ENCODE measurements at regions not wholly inside any gene's neighbourhood (a gene's known extent, or its start where the extent isn't known, plus 50 kb on each side); places are given as distances from the start of the nearest gene placed in this dataset.

DNA sequence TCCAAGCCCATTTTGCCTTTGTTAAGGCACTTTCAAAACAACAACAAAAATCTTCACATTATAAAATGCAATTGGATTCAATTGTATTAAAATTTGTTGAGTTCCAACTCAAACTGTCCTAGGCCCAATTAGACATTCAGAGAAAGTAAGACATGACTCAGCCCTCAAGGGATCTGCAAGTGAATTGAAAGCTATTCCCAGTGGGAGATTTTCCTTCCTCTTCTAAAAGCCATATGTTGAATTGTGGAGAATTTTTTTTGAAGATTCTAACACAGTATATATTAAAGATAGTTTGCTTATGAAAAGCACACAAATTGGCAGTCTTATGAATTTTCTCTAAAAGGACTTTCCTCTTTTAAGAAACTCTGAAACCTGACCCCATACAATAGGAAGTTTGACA lies 268.0 kb upstream of the PARD3B start:
- no peak for DNase-seq

DNA sequence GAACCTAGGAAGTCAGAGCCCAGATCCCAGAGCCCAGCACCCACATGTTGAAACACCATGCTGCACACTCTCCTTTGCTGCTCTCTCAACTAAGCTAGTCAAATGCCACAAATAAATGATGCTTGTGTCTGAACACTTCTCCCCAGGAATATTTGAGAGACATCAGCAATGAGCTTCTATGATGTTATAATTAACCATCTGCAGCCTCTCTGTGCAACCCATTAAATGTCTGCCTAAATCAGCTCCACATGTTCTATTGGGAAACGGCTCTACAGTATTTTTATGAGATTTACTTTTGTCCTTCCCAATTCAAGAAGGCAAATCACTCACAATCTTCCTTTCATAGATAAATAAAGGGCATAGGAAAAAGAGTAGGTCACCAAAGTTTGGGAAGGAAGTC lies 266.8 kb upstream of the PARD3B start:
- DNase-seq, result no peak

DNA sequence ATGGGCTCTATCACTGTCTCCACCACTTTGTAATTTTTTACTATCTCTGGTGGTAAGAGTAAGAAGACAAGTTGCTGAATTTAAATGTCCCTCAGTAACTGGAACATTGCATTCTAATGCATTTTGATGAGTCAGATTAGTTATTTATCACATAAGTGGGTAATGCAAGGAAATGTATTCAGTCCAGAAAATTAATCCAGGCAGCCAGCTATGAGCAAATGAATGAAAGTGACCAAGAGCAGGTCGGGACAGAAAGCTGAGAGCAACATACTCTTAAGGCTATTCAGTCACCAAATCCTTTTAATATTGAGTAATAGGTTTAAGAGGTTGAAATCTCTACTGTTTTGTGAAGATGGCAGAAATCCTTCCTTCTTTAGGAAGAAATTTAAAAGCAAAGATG lies 265.5 kb upstream of the PARD3B start:
- no peak for DNase-seq

DNA sequence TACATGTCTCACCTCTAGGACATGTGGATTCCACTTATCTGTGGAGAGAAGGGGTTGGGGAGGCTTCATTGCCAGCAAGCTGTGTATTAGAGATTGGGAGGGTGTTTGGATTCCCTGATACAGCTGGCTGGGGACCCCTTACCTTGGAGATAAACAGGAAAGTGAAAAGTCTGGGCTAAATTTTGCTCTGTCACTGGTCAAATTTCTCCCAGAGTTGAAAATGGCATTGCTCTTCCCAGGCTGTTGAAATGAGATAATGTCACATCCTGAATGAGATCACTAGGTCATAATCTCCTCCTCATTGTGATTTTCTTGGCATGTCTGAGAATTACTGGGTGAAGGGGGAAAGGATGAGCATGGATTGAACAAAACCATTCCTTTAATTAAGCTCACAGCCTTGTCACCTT lies 265.0 kb upstream of the PARD3B start:
- no peak for DNase-seq

DNA sequence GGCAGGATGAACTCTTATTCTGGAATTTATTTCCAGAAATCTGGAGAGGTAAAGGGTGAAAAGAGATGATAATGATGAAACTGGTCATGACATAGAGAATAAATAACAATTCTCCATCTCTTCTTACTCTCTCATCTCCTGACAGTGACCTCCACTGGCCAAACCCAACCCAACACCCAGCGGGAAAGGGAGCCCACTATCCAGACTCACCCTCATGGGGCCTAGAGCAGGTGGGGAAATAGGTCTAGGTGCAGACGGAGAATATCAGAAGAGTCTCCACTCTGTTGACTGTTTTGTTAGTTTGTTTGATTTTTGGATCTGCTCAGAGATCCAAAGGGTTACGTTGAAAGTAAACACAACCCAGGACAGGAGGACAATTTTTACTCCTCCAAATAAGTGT lies 263.2 kb upstream of the PARD3B start:
- DNase-seq, result no peak

DNA sequence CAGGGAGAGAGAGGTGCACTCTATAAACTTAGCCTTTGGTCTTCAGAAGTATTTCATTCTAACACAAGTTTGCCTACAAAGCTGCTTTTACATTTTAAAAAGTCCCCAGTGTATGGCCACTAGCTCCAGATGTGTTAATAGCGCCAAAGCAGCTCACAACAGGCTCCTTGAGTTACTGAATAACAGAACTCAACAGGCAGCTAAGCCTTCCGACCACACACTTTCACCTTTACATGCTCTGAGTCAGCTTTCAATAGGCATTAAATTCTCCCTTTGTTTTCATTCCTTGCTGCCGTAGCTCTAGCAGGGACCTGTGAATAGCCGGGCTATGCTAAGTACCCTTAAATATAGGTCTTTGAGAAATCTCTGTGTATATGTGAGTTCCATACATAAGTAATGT lies 262.8 kb upstream of the PARD3B start:
- DNase-seq, result no peak

DNA sequence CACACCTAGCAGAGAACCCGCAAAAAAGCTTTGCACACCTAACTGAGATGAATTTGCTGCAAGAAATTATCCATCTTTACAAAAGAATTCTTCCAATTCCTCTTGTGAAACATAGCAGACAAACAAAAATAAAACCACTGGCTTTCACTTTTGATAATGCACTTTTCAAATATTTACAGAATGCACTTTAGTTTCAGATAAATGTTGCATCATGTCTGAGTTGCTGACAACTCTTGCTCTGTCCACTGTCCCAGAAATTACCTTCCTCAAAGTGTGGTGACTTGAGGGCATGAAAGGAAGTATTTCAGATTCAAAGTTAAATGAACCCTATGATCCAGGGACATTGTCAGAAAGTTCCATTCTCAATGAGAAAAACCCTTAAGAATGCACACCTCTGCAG lies 256.2 kb upstream of the PARD3B start:
- no peak for DNase-seq

DNA sequence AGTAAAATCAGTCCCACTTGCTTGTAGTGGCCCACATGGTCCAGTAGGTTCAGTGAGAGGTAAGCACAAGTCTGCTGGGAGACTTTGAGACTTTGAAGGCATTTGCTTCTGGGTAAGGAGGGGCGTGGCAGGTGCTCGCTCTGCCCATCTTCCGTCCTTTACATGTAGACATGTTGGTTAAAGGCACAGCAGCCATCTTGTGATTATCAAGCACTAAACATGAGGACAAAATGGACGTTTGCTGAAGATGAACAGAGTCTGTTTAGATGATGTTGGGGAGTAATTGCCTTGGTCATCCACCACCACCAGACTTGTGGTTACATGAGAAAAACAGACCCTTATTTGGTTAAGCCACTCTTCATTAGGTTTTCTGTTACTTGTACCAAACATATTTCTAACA lies 252.8 kb upstream of the PARD3B start:
- no peak for DNase-seq

DNA sequence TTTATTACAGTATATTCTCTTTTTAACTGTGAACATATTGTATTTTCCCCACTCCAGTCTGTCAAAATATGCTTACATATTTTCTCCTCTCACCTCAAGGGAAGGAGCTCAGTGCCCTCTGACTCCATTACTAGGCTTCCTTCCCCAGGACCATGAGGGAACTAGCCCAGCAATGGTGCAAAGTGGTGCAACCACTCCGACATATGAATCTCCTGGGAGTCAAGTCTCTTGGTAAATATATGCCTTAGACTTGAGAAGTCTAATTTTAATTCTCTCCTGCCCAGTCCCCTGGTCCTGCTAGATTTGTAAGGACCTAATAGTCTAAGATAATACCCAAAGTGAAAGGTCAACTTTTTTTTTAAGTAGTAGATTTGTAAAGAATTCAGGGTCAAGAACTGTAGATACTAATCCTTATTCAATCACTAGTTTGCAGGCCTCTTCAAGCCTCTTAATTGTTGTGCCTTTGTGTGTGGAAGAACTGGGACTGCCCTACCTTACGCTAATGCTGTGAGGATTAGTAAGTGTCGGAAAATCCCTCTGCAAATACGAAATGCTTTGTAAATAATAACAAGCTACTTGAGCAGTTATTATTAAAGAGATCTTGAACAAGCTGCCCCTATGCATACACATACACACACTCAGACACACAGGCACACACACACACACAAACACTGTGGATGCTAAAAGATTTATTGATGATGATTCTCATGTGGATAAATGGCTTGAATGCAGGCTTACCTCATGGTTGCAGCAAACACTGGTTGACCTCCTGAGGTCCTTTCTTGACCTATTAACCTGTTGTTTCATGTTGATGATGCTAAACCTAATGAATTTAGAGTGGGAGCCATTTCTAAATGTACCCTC lies 251.2 kb upstream of the PARD3B start:
- no peak for DNase-seq

DNA sequence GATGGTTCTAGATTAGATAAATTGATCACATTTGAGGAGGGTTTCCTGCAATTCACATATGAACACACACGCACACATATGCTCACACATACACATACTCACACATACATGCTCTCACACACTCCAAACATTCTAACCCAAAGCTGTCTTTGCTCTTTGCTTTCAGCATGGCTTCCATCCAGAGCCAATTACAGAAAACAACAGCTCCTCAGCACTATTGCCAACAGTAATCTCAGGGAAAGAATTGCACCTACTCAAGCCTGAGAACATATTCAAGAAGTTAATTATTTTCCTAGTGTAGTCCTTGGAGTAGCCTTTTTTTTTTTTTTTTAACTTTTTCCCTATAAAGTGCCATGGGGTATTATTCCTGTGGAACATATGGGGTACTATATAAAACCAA lies 246.9 kb upstream of the PARD3B start:
- no peak for DNase-seq

DNA sequence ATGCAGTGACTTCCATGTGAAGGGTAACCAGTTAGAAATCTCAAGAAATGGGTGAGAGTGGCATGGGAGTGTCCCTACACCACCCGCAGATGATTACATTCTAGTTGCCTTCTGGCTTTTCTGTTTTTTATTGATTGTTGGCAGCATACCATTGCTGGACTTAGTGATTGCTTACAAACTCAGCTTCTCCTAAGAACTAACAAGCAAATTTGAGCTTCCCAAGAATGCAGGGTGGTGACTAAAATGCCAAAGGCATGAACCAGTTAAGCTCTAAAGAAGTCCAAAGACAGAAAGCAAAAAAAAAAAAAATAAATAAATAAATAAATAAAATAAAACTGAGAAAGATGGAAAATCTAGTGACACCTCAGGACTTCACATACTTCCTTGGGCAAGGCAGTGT lies 245.5 kb upstream of the PARD3B start:
- no peak for DNase-seq

DNA sequence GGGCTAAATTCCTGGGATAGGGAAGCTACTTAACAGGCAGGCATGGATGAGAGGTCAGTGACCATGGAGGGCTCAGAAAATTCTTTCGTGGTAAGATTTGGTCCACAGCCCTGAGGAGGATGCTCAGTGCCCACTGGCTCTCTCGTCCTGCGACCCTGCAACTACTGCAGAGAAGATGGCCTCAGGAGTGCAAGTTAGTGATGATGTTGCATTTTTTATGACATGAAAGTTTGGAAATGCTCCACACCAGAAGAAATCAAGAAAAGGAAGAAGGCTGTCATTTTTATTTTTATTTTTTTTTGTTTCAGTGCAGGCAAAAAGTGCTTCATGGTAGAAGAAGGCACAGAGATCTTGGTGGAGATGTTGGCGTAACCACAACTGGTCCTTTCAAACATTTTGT lies 238.6 kb upstream of the PARD3B start:
- DNase-seq, result no peak

DNA sequence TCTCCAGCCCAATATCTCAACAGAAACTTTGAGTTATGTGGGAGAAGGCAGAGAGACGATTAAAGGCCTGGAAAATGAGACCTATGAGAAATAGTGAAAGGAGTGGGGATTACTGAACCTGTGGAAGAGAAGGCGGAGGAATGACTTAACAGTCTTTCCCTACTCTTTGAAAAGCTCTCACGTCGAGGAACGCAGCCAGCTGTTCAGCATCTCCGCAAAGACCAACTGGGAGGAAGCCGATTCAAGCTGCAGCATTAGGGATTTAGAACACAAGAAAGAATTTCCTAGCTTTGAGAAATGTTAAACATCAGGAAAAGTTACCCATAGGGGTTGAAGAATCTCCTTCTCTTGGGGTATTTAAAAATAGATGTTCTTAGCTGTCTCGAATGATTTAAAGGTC lies 233.2 kb upstream of the PARD3B start:
- no peak for DNase-seq

DNA sequence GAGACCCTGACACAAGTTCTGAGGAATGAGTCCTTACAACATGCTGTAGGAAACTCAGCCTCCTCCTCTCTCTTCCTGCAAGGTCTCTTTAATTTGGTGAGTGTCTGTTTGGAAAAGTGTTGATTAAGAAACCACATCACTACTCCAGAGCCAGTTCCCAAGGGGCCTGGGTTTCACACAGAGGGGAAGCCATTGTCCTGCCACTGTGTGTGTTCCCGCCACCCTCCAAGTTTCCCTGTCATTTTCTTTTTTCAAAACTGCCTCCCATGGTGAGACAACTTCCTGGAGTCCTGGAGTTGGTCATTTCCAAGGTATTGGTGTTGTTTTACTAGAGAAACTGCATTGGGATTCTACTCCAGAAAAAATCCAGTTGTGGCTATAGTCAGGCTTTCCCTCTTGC lies 232.0 kb upstream of the PARD3B start:
- DNase-seq, result no peak

DNA sequence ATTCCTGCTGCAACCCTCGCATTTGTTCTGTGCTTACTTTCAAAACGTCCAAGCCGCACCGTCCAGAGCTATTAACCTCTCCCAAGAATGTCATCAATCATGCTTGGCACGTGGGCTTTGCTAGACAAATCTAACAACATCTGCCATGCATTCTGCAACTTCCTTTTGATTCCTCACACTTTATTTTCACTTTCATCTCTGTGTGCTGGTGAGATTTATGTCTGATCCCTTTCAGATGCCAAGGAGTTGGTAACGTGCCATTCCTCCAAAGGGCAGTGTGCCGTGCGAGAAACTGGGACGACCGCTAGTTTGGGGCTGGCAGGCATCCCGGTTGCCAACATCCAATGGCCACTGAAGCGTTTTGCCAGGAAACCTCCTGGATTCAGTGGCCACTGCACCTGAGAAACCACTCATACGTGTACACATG lies 230.0 kb upstream of the PARD3B start:
- no peak for DNase-seq

DNA sequence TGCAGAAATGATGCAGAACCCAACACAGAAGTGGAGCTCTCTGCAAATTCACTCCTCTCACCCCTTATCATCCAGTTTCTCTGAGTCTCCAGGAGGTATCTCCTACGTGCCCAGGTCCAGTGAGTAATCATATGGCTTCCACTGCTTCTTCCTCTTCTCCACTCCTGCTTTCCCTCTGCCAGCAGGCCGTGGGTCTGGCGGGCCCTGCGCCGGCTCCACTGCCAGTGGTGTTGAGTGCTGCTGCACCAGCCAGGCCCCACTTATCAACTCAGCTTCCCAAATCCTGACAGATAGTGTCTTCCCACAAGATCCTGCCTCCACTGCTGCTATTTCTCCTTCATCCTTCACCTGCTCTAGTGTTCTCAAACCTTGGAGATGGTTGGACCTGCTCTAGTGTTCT lies 227.6 kb upstream of the PARD3B start:
- DNase-seq, result no peak

DNA sequence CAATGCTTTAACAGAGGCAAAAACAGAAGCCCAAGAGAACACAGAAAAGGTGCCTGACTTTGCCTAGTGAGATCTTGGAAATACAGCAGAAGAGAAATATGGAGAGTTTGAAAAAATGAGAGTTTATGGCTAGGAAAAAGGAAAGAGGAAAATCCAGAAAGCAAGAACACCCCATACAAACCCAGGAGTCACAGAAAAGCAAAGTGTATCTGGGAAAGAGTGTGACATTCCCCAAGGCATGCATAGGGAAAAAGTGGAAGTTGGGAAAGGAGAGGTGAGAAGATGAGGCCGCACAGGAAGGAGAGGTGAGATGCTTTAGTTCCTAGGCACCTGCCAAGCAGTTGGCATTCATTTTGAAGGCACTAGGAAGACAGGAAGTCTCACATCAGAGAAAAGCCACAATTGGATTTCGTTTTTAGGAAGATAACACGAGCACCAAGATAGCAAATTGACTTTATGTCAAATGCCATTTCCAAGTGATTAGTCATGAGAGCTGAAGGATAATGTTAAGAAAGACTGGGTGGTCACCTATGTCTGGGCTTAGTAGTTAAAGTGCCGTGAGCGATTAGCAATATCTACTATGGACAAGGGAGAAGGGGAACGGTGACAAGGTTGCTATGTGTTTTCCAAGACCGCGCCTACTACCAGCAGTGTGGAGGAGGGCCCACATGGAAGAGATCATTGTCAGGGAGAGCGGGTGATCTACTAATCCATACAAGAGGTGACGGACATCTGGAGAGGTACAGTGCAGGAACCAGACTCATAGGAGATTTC lies 224.1 kb upstream of the PARD3B start:
- DNase-seq, result no peak

DNA sequence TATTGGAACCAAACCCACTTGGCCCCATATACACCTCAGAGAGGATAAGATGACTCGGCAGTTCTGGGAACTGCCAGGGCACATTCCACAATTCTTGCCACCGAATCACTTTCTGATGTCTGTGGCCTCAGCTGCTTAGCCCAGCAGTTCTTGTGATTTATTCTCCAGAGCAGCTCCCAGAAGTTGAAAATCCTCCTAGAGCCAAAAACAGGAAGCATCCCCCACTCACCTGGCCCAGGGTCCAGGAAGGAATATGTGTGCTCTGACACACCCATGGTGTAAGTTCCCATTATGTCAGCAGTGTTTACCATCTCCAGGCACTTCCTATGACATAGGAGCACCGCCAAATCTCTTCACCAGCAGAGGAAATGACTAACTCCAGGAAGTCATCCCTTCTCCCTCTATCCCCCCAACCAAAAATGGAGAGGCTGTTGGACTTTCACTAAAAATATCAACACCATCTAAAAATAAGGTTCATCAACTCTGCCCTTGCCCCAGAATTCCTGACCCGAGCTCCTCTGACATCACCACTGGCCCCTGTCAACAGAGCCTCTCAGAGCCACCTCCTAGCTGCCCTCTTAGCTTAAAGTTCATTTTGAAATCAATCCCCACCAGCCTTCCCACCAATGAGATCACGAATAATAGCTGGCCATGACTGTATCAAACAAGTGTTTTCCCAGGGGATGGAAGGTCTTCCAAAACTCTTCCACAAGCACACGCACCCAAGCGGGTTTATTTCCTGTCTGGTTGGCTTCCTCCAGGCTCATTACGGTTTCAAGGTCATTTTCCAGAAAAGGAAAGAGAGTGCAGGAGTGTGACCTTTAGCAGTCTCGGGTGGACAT lies 223.1 kb upstream of the PARD3B start:
- DNase-seq, result no peak

DNA sequence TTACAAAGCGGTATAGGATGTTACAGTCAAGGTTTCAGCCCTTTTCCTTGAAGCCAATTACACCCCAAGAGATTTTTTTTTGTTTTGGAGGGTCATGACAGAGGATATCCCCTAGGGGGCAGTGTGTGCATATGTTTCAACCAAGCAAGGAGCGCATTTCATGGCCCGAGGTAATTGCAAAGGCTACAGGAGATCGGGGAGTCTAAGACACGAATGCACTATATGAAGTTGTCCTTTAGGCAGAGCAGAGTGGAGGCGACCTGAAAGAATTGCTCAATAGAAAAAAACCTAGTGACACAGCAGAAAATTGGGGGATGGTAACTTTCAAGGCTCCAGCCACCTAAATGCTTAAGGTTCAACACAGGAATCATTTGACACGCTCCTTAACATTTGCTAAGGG lies 219.8 kb upstream of the PARD3B start:
- DNase-seq, result peak; percentile 57

DNA sequence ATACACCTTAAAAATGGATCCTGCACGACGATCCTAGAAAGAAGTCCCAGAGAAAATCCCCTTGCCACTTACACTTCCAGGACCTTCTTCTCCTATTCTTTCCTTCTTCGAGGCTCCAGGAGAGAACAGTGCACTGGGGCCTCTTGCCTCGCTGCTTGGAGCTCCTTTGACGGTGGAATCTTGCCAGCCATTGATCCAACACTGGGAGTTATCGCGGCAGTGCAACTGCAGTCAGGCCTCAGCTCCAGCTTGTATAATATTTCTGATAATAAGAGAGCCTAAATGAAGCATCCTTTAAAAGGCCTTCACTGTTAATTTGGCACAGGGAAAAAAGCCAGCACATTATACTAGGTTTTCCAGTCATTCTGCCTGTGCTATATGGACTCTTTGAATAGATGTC lies 216.9 kb upstream of the PARD3B start:
- no peak for DNase-seq

DNA sequence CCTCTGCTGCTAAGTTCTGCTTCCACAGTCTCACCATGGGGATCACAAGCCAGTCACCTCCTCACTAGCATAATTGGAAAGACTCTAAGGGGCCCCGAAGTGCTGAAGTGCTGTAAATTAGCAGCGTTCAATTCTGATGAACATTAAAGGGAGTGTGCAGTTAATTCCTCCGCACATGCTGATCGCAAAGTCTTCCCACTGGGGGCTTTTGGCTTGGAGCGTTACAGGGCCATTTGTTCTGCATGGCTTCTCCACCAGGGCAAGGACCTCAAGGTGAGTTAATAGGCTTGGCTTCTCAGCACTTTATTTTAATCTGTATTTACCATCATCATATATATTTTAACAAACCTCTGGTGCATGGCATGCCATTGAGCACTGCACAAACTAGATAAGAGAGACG lies 216.3 kb upstream of the PARD3B start:
- no peak for DNase-seq

DNA sequence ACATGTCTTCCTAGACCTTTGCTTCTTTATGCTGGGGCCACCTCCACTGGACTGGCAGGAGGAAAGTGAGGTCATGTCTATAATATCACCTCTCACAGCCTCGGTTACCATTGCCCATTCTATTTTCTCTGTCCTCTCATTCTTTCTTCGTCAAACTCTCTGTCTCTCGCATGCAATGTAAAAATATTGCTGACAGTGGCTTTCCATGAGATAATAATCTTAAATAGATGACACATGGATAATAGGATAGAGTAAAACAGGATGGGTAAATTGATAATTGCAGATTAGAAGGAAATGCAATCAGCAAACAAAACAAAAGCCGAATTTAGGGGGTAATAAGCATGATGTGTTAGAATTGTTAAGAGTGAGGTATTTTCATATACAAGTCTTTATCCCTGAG lies 215.7 kb upstream of the PARD3B start:
- DNase-seq, result no peak

DNA sequence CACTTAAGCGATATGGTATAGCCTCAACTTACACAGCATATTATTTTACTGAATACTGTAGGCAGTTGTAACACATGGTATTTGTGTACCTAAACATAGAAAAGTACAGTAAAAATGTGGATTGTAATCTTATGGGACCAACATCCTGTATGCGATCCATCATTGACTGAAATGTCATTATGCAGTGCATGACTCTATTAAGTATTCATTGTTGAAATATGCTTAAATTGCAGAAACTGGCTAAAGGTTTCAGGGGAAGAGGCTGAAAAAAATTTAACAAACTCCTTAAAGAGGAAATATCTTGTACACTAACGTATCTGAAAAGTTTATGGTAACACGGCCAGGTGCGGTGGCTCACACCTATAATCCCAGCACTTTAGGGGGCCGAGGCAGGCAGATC lies 214.1 kb upstream of the PARD3B start:
- DNase-seq, result no peak

DNA sequence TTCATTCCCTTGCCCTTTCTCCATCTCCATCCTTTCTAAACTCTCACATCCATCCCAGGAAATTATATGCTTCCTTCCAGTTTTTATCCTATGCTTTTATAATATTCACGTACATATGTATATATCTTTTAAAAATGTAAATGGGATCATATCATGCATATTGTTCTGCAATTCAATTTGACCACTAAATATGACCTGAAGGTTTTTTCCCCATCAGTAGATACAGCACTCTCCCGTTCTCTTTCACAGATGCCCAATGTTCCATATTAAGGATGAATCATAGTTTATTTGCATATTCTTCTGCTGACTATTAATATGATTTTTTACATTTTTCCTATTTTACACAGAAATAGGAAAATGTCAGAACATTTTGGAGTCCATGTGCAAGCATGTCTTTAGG lies 213.3 kb upstream of the PARD3B start:
- DNase-seq, result no peak

Data from NCI-H774 (cell line).